ENCODE measurements at regions not wholly inside any gene's neighbourhood (a gene's known extent, or its start where the extent isn't known, plus 50 kb on each side); places are given as distances from the start of the nearest gene placed in this dataset.

DNA sequence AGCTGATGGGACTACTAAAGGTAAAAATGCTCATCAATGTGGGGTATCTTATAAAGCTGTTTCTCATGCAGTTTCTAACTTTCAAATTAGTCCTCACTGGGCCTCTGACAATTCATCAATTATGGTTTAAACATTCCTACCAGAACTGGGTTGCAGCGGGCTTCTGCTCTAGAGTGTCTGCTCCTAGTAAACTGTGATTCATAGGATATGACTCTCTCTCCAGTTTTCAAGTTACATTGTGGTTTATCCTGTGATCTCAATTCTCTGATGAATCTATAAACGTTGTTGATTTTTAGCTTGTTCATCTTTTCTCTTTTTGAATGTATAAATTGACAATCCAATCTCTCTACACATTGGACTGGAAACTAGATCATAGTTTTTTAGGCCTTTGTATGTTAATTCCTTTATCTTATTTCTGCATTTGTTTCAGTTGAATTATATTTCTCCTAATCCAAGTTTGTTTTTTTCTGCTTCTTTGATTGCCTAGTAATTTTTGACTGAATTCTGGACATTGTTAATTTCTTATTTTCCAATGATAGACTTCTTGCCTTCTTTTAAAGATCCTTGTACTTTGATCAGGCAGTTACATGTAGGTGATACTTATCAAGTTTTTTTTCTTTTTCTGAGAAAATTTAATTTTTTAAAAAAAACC is 822.6 kb downstream of the TLE1 start:
- no peak for DNase-seq
- H3K4me1 ChIP-seq = no peaks in the 10 kb centered on the region
- intact Hi-C loops (cut with DNase I; ENCODE audit: low total_unique reads) (no loop called here), in situ Hi-C loops (cut with MboI; ENCODE audit: low pct_ligation_motif_present in 1 of 4, low pct_unique_long_range_greater_than_20kb in 1 of 4, low sequenced_read_pairs in 3 of 4) (no loop called here)
- no peaks in the 10 kb centered on the region for H3K27me3 ChIP-seq
- no peak for TF ChIP-seq POLR2AphosphoS5 (IDR thresholded peaks at IDR 0.05)
- no peak overlapping the region for H3K4me3 ChIP-seq
- peaks cover 0 to 9% of the 10 kb centered on the region in 2 donors for H3K9me3 ChIP-seq
- no peak overlapping the region for H3K27ac ChIP-seq
- H3K36me3 ChIP-seq = no peaks in the 10 kb centered on the region
- WGBS, 2 donors (ENCODE audit: low coverage in 1 of 2) = 83% methylated on average over 2 of the region's 2 CpGs; no CpG with 5 or more reads in 1 of the 2 donors

DNA sequence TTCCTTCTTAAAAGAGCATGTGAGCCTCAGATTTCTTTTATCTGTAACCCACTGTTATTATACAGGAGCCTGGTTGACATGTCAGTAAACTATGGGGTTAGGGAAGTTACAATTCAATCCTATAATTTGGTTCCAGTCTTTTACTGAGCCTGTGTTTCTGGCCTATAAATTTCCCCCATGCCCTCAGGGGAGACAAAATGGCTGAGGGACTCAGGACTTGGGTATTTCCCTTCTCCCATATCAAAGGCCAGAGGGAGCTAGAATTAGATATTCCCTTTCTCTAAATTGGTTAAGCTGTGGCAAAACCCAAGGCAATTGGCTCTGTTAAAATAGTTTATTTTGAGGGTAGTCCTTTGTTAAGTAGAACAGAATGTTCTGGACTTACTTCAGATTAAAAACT is 823.2 kb downstream of the TLE1 start:
- intact Hi-C loops (cut with DNase I; ENCODE audit: low total_unique reads) = no loop called here
- Histone ChIP-seq H3K27me3 (no peaks in the 10 kb centered on the region), H3K27ac (no peak overlapping the region), H3K4me3 (no peak overlapping the region), H3K4me1 (no peaks in the 10 kb centered on the region), H3K36me3 (no peaks in the 10 kb centered on the region), H3K9me3 (peaks cover 0 to 9% of the 10 kb centered on the region in 2 donors)
- in situ Hi-C loops (cut with MboI; ENCODE audit: low pct_ligation_motif_present in 1 of 4, low pct_unique_long_range_greater_than_20kb in 1 of 4, low sequenced_read_pairs in 3 of 4) = no loop called here
- no peak for DNase-seq
- no peak for TF ChIP-seq EP300 (IDR thresholded peaks at IDR 0.05; ENCODE audit: low read depth)
- TF ChIP-seq POLR2A (IDR thresholded peaks at IDR 0.05) = no peak
- TF ChIP-seq CTCF (IDR thresholded peaks at IDR 0.05) = no peak
- no peak for TF ChIP-seq POLR2AphosphoS5 (IDR thresholded peaks at IDR 0.05)

DNA sequence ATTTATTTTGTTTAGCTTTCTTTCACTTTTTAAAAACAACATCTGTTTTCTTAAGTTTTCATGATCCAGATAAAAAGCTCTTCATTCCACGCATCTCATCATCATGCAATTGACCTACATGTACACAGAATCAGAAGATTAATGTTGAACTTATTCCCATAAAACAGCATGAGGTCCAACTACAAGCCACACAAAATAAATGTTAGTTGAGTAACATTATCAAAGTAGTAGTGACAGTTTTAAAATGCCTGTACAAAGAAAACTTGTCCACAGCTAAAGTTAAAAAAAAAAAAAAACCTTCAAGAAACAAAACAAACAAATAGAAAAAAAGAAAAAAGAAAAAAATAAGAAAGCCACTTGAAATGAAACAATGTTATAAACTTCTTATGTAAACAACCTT is 846.3 kb downstream of the TLE1 start:
- Histone ChIP-seq H3K27ac (no peak overlapping the region), H3K9me3 (no peaks in the 10 kb centered on the region), H3K36me3 (no peaks in the 10 kb centered on the region), H3K4me1 (peaks cover 0 to 6% (median 0%) of the 10 kb centered on the region in 4 donors), H3K4me3 (no peak overlapping the region), H3K27me3 (no peaks in the 10 kb centered on the region)
- WGBS, 2 donors (ENCODE audit: low coverage in 1 of 2) = 64% methylated on average over 1 of the region's 1 CpG; no CpG with 5 or more reads in 1 of the 2 donors
- in situ Hi-C loops (cut with MboI; ENCODE audit: low pct_ligation_motif_present in 1 of 4, low pct_unique_long_range_greater_than_20kb in 1 of 4, low sequenced_read_pairs in 3 of 4) = no loop called here
- intact Hi-C loops (cut with DNase I; ENCODE audit: low total_unique reads) = no loop called here
- TF ChIP-seq CTCF (IDR thresholded peaks at IDR 0.05) = no peak
- TF ChIP-seq EP300 (IDR thresholded peaks at IDR 0.05; ENCODE audit: low read depth) = no peak
- TF ChIP-seq POLR2AphosphoS5 (IDR thresholded peaks at IDR 0.05) = no peak
- TF ChIP-seq POLR2A (IDR thresholded peaks at IDR 0.05) = no peak
- DNase-seq = no peak

DNA sequence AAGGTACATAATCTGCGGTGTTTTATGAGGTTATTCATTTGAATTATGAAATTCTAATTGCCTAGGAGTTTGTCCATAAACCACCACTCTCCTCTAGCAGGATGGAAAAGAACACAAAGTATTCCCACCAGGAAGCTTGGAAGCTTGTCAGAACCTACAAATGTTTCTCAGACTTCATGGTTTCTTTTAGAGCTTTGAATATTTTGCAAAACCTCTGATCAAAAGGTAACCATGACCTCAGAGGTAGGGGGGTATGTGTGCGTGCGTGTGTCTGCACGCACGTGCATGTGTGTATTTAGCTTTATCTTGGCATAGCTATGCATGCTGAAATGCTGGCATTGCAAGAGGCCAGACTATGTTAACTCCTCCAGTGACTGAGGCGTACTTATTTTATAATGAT is 847.0 kb downstream of the TLE1 start:
- no peak for DNase-seq
- Histone ChIP-seq H3K27ac (no peak overlapping the region), H3K36me3 (no peaks in the 10 kb centered on the region), H3K4me3 (no peak overlapping the region), H3K27me3 (no peaks in the 10 kb centered on the region), H3K9me3 (no peaks in the 10 kb centered on the region), H3K4me1 (peaks cover 0 to 6% (median 0%) of the 10 kb centered on the region in 4 donors)
- 31 to 48% methylated on average over 6 of the region's 6 CpGs for WGBS, 2 donors (ENCODE audit: low coverage in 1 of 2)
- in situ Hi-C loops (cut with MboI; ENCODE audit: low pct_ligation_motif_present in 1 of 4, low pct_unique_long_range_greater_than_20kb in 1 of 4, low sequenced_read_pairs in 3 of 4) = no loop called here
- no peak for TF ChIP-seq POLR2AphosphoS5 (IDR thresholded peaks at IDR 0.05)
- TF ChIP-seq EP300 (IDR thresholded peaks at IDR 0.05; ENCODE audit: low read depth) = no peak
- no peak for TF ChIP-seq CTCF (IDR thresholded peaks at IDR 0.05)
- no peak for TF ChIP-seq POLR2A (IDR thresholded peaks at IDR 0.05)
- intact Hi-C loops (cut with DNase I; ENCODE audit: low total_unique reads) = no loop called here

- TF ChIP-seq POLR2AphosphoS5 (IDR thresholded peaks at IDR 0.05) = no peak
- no peak for TF ChIP-seq CTCF (IDR thresholded peaks at IDR 0.05)
- in situ Hi-C loops (cut with MboI; ENCODE audit: low pct_ligation_motif_present in 1 of 4, low pct_unique_long_range_greater_than_20kb in 1 of 4, low sequenced_read_pairs in 3 of 4) = no loop called here
- peaks cover 0 to 6% (median 0%) of the 10 kb centered on the region in 4 donors for H3K4me1 ChIP-seq
- intact Hi-C loops (cut with DNase I; ENCODE audit: low total_unique reads) = no loop called here
- 57 to 62% methylated on average over 3 of the region's 3 CpGs for WGBS, 2 donors (ENCODE audit: low coverage in 1 of 2)
- no peaks in the 10 kb centered on the region for H3K27me3 ChIP-seq
- H3K4me3 ChIP-seq = no peak overlapping the region
- no peaks in the 10 kb centered on the region for H3K36me3 ChIP-seq
- no peaks in the 10 kb centered on the region for H3K9me3 ChIP-seq
- DNase-seq = no peak
- no peak overlapping the region for H3K27ac ChIP-seq
Observed at GRCh38 chr9:80841888-80842287, 847.5 kb downstream of the TLE1 start.

All from transverse colon (tissue), 4 donors.